PC-9 (cell line): ENCODE measurements at regions not wholly inside any gene's neighbourhood (a gene's known extent, or its start where the extent isn't known, plus 50 kb on each side); places are given as distances from the start of the nearest gene placed in this dataset.

ENCODE experiments used
- BruUV-seq: library from RNA; stranded (reverse); fragments of 400-500 nt; replicated peaks from 2 replicates; lab custom pipeline; 2021; lab: Mats Ljungman, UMichigan
- CTCF ChIA-PET: fragments of 300-600 bp; sonication (Branson Sonifier 250); formaldehyde crosslinking; loops from one replicate; lab custom pipeline; 2022; ENCODE audit warnings: antibody characterized with exemption; lab: Charles Lee
- POLR2A ChIA-PET: fragments of 300-600 bp; sonication (Branson Sonifier 250); formaldehyde crosslinking; loops from one replicate; lab custom pipeline; 2022; ENCODE audit warnings: antibody characterized with exemption; ENCODE audit not compliant: unreplicated experiment; lab: Charles Lee
- DNase-seq, 2 experiments: peaks; one replicate each; pipeline versions ENCODE4 v3.0.0 to v3.0.0-alpha.2; 2015 to 2022; ENCODE audit warnings: mixed read lengths in 1 of 2
- H2AFZ ChIP-seq: fragments of 200-600 bp; sonication (generic); 2 replicates; pipeline ENCODE4 v1.8.1; 2017; ENCODE audit warnings: antibody characterized with exemption
- H3F3A ChIP-seq: fragments of 200-600 bp; sonication (generic); 2 replicates; pipeline ENCODE4 v1.8.1; 2017; ENCODE audit warnings: antibody characterized with exemption, mild to moderate bottlenecking, low read depth; ENCODE audit not compliant: insufficient read depth
- H3K27ac ChIP-seq: fragments of 200-600 bp; sonication (generic); 2 replicates; pipeline ENCODE4 v1.6.1; 2016; ENCODE audit warnings: mixed run types
- H3K27me3 ChIP-seq: fragments of 200-600 bp; sonication (generic); 2 replicates; pipeline ENCODE4 v1.6.1; 2016; ENCODE audit warnings: low read depth, mixed run types; ENCODE audit not compliant: insufficient read depth
- H3K36me3 ChIP-seq: fragments of 200-600 bp; sonication (generic); 2 replicates; pipeline ENCODE4 v1.6.1; 2016; ENCODE audit warnings: low read depth, mixed run types
- H3K4me1 ChIP-seq: fragments of 200-600 bp; sonication (generic); replicated peaks from 2 replicates; pipeline ENCODE4 v1.6.1; 2016; ENCODE audit warnings: mixed run types; ENCODE audit not compliant: insufficient read depth
- H3K4me2 ChIP-seq: fragments of 200-600 bp; sonication (generic); 2 replicates; pipeline ENCODE4 v1.6.1; 2017; ENCODE audit warnings: mixed run types
- H3K4me3 ChIP-seq: fragments of 200-600 bp; sonication (generic); 2 replicates; pipeline ENCODE4 v1.6.1; 2016; ENCODE audit warnings: mixed run types
- H3K79me2 ChIP-seq: fragments of 200-600 bp; sonication (generic); 2 replicates; pipeline ENCODE4 v1.6.1; 2017; ENCODE audit warnings: low read depth, mixed run types
- H3K9me2 ChIP-seq: fragments of 200-600 bp; sonication (generic); 2 replicates; pipeline ENCODE4 v1.8.1; 2017; ENCODE audit warnings: mild to moderate bottlenecking; ENCODE audit not compliant: insufficient read depth
- H3K9me3 ChIP-seq: fragments of 200-600 bp; sonication (generic); 2 replicates; pipeline ENCODE4 v1.8.1; 2016; ENCODE audit warnings: low read depth; ENCODE audit not compliant: insufficient read depth
- H4K20me1 ChIP-seq: fragments of 200-600 bp; sonication (generic); 2 replicates; pipeline ENCODE4 v1.8.1; 2017; ENCODE audit not compliant: insufficient read depth
- CTCF ChIP-seq: fragments of 200-600 bp; sonication (generic); conservative IDR thresholded peaks from 2 replicates; pipeline ENCODE4 v1.6.1; 2017; ENCODE audit warnings: mixed run types, antibody characterized with exemption, mild to moderate bottlenecking, moderate library complexity
- EZH2 ChIP-seq: fragments of 200-600 bp; sonication (generic); IDR thresholded peaks from 2 replicates; pipeline ENCODE4 v1.8.0; 2017; ENCODE audit warnings: antibody characterized with exemption, low read depth
- intact Hi-C: fragments of 100-400 bp; cut with micrococcal nuclease; formaldehyde crosslinking; loops from one replicate; pipeline ENCODE4 v1.10.0; 2022; ENCODE audit not compliant: unreplicated experiment

DNA sequence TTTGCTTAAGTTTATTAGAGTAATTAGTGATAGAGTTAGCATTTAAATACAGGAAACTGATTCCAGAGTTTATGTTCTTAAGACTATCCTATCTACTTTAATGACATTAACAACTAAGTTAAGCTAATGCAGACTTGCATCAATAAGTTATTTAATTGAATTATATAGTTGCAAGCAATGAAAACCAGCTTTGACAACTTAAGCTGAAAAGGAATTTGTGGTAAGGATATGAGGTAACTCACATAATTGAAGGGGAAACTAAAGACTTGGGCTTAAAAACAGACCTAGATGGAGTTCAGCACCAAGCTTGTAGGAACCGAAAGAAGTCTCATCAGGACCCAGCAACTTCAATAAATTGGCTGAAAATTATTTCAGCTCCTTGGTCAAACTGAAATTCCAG lies 222.3 kb downstream of the IBTK start:
- CTCF ChIA-PET: no interaction called here
- Histone ChIP-seq H3K27me3 (no peaks in the 10 kb centered on the region), H3K27ac (no peak overlapping the region), H4K20me1 (no peaks in the 10 kb centered on the region), H3K4me2 (no peak overlapping the region), H3F3A (peaks cover 13% of the 10 kb centered on the region; the same call in 1 of the 2 replicates), H3K9me3 (no peaks in the 10 kb centered on the region), H3K79me2 (no peaks in the 10 kb centered on the region), H3K4me3 (no peak overlapping the region), H2AFZ (no peak overlapping the region), H3K36me3 (no peaks in the 10 kb centered on the region), H3K4me1 (peaks cover 18% of the 10 kb centered on the region), H3K9me2 (no peaks in the 10 kb centered on the region)
- DNase-seq: no peak
- TF ChIP-seq CTCF (no peak), EZH2 (no peak)
- intact Hi-C loops: no loop called here
- POLR2A ChIA-PET: no interaction called here
- no TSS peak for BruUV-seq

DNA sequence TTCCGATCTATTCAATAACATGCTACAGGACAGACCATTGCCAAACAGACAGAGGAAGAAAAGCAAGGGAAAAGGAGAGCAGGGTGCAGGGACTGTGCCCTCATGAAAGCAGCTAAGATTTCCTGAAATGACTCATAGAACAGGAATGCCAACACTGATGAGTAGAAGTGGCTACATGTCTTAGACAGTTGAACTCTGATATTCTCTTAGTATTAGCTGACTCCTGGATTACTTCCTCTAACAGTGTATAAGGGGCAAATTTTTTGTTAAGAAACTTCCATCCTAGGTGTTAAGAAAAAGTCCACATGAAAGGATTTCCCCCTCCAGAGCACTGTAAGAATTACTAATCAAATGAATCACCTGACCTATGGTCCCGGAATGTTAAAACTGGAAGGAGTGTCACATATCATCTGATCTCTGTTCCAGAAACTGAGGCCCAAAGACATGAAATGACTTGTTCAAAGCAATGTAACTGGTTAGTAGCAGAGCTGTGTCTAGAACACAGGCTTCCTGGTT lies 224.9 kb downstream of the IBTK start:
- POLR2A ChIA-PET: no interaction called here
- H3K27ac ChIP-seq: peak overlapping the region; percentile 73

GRCh38 chr6:82017773-82018172 lies 229.8 kb downstream of the IBTK start:
- no peak for DNase-seq
- CTCF ChIA-PET: no interaction called here
- Histone ChIP-seq H3K9me2 (no peaks in the 10 kb centered on the region), H3F3A (peaks cover 7% of the 10 kb centered on the region; the same call in 1 of the 2 replicates), H3K4me3 (no peak overlapping the region), H4K20me1 (no peaks in the 10 kb centered on the region), H3K9me3 (no peaks in the 10 kb centered on the region), H2AFZ (no peak overlapping the region), H3K4me1 (peaks cover 28% of the 10 kb centered on the region), H3K4me2 (no peak overlapping the region), H3K36me3 (no peaks in the 10 kb centered on the region), H3K79me2 (no peaks in the 10 kb centered on the region), H3K27me3 (no peaks in the 10 kb centered on the region), H3K27ac (0 out of 2 replicates have a peak overlapping the region, but pooled peaks have one; percentile 16)
- POLR2A ChIA-PET: interaction anchor here (0.6 kb wide), 1 partner anchor 681 kb away, joined by 3 read pairs; no protein-coding TSS in a partner anchor
- BruUV-seq: no TSS peak
- no peak for TF ChIP-seq EZH2
- TF ChIP-seq CTCF: no peak
- intact Hi-C loops: no loop called here

More for the DNA sequence above, 224.9 kb downstream of the IBTK start:
- H3K79me2 ChIP-seq: no peaks in the 10 kb centered on the region
- no peaks in the 10 kb centered on the region for H3K9me2 ChIP-seq
- no TSS peak for BruUV-seq
- H2AFZ ChIP-seq: peak overlapping the region; percentile 72
- H3K4me2 ChIP-seq: peak overlapping the region; percentile 53
- H3F3A ChIP-seq: peaks cover 13% of the 10 kb centered on the region; the same call in 1 of the 2 replicates
- H4K20me1 ChIP-seq: no peaks in the 10 kb centered on the region
- CTCF ChIA-PET: interaction anchor here (0.9 kb wide), 1 partner anchor 16 kb away, joined by 6 read pairs; no protein-coding TSS in a partner anchor
- intact Hi-C loops: no loop called here
- H3K27me3 ChIP-seq: no peaks in the 10 kb centered on the region
- no peaks in the 10 kb centered on the region for H3K9me3 ChIP-seq
- H3K36me3 ChIP-seq: no peaks in the 10 kb centered on the region
- peak; percentile 38 to 79 for DNase-seq
- H3K4me1 ChIP-seq: peaks cover 21% of the 10 kb centered on the region
- H3K4me3 ChIP-seq: no peak overlapping the region
- TF ChIP-seq EZH2 (no peak), CTCF (no peak)
